ENCODE measurements at regions not wholly inside any gene's neighbourhood (a gene's known extent, or its start where the extent isn't known, plus 50 kb on each side); places are given as distances from the start of the nearest gene placed in this dataset.

- Histone ChIP-seq H3K9me3 (ENCODE audit: control insufficient read depth in 1 of 2, insufficient read depth in 1 of 2, low read length in 2 of 2) (no peaks in the 10 kb centered on the region), H3K4me1 (ENCODE audit: insufficient read depth, low read length) (no peaks in the 10 kb centered on the region), H3K4me3 (ENCODE audit: low read length) (no peak overlapping the region), H3K36me3 (ENCODE audit: insufficient read depth, low read length) (no peaks in the 10 kb centered on the region), H3K27me3 (ENCODE audit: control insufficient read depth in 1 of 2, insufficient read depth in 2 of 2, low read length in 2 of 2) (no peaks in the 10 kb centered on the region), H3K27ac (ENCODE audit: low read depth in 1 of 2, low read length in 2 of 2) (no peak overlapping the region)
- no peaks in the 10 kb centered on the region for H3K27me3 Mint-ChIP-seq
- DNase-seq (no peak), ATAC-seq (ENCODE audit: poor library complexity) (no peak)
- ChIA-PET POLR2A (no interaction called here), CTCF (no interaction called here)
- intact Hi-C loops (cut with DNase I, micrococcal nuclease): loop anchor here in 1 of 2 experiments (10.0 kb wide), 1 partner anchor 651 kb away; no protein-coding TSS in a partner anchor
- peaks cover 11% of the 10 kb centered on the region for H3K36me3 Mint-ChIP-seq (ENCODE audit: low read depth)
- H3K9me3 Mint-ChIP-seq: no peaks in the 10 kb centered on the region
- TF ChIP-seq CTCF (IDR thresholded peaks at IDR 0.05): no peak
- H3K4me3 Mint-ChIP-seq: no peak overlapping the region
- H3K27ac Mint-ChIP-seq: no peak overlapping the region
- H3K4me1 Mint-ChIP-seq (ENCODE audit: low read depth): no peaks in the 10 kb centered on the region
These were observed 125.5 kb downstream of the OSTF1 start for GRCh38 chr9:75213765-75214164.

GRCh38 chr9:75226403-75227139 is 138.3 kb downstream of the OSTF1 start:
- Mint-ChIP-seq H3K27me3 (no peaks in the 10 kb centered on the region), H3K4me1 (ENCODE audit: low read depth) (no peaks in the 10 kb centered on the region), H3K4me3 (no peak overlapping the region), H3K9me3 (peaks cover 16% of the 10 kb centered on the region), H3K36me3 (ENCODE audit: low read depth) (peaks cover 30% of the 10 kb centered on the region), H3K27ac (no peak overlapping the region)
- Histone ChIP-seq H3K36me3 (ENCODE audit: insufficient read depth, low read length) (no peaks in the 10 kb centered on the region), H3K4me1 (ENCODE audit: insufficient read depth, low read length) (no peaks in the 10 kb centered on the region), H3K9me3 (ENCODE audit: control insufficient read depth in 1 of 2, insufficient read depth in 1 of 2, low read length in 2 of 2) (peaks cover 5 to 8% of the 10 kb centered on the region in 2 experiments), H3K4me3 (ENCODE audit: low read length) (no peak overlapping the region), H3K27ac (ENCODE audit: low read depth in 1 of 2, low read length in 2 of 2) (no peak overlapping the region), H3K27me3 (ENCODE audit: control insufficient read depth in 1 of 2, insufficient read depth in 2 of 2, low read length in 2 of 2) (no peaks in the 10 kb centered on the region)
- DNase-seq (no peak), ATAC-seq (ENCODE audit: poor library complexity) (no peak)
- POLR2A ChIA-PET: interaction anchor here (1.1 kb wide), 1 partner anchor 12 kb away, joined by 3 read pairs; no protein-coding TSS in a partner anchor
- intact Hi-C loops (cut with DNase I, micrococcal nuclease): no loop called here
- CTCF ChIA-PET: no interaction called here
- no peak for TF ChIP-seq CTCF (IDR thresholded peaks at IDR 0.05)

- no peaks in the 10 kb centered on the region for H3K4me1 ChIP-seq (ENCODE audit: insufficient read depth, low read length)
- intact Hi-C loops (cut with DNase I, micrococcal nuclease): no loop called here
- no peaks in the 10 kb centered on the region for H3K27me3 ChIP-seq (ENCODE audit: control insufficient read depth in 1 of 2, insufficient read depth in 2 of 2, low read length in 2 of 2)
- peaks cover 16% of the 10 kb centered on the region for H3K9me3 Mint-ChIP-seq
- no peaks in the 10 kb centered on the region for H3K27me3 Mint-ChIP-seq
- no peak overlapping the region for H3K4me3 Mint-ChIP-seq
- POLR2A ChIA-PET: no interaction called here
- H3K27ac ChIP-seq (ENCODE audit: low read depth in 1 of 2, low read length in 2 of 2): no peak overlapping the region
- TF ChIP-seq CTCF (IDR thresholded peaks at IDR 0.05): no peak
- no peaks in the 10 kb centered on the region for H3K4me1 Mint-ChIP-seq (ENCODE audit: low read depth)
- H3K27ac Mint-ChIP-seq: no peak overlapping the region
- H3K36me3 Mint-ChIP-seq (ENCODE audit: low read depth): peaks cover 30% of the 10 kb centered on the region
- H3K9me3 ChIP-seq (ENCODE audit: control insufficient read depth in 1 of 2, insufficient read depth in 1 of 2, low read length in 2 of 2): peaks cover 5 to 8% of the 10 kb centered on the region in 2 experiments
- CTCF ChIA-PET: interaction anchor here (0.6 to 1.1 kb wide), 3 partner anchors 9 to 951 kb away, joined by 3 read pairs; no protein-coding TSS in a partner anchor
- ATAC-seq (ENCODE audit: poor library complexity) (no peak), DNase-seq (no peak)
- no peak overlapping the region for H3K4me3 ChIP-seq (ENCODE audit: low read length)
- no peaks in the 10 kb centered on the region for H3K36me3 ChIP-seq (ENCODE audit: insufficient read depth, low read length)
These were observed 140.6 kb downstream of the OSTF1 start for GRCh38 chr9:75228893-75229292.

Measured in CD4-positive, alpha-beta T cell (primary cell).